COLO668 (cell line): ENCODE measurements at regions not wholly inside any gene's neighbourhood (a gene's known extent, or its start where the extent isn't known, plus 50 kb on each side); places are given as distances from the start of the nearest gene placed in this dataset.
"Not testable (repeated sequence)": the region's sequence is repeated elsewhere in the genome, so short reads cannot be mapped to it uniquely, and the experiment has no call there.

ENCODE experiments used
- DNase-seq: peaks from one replicate; lab custom pipeline; 2025; ENCODE audit not compliant: unreplicated experiment; lab: John Stamatoyannopoulos, UW

GRCh38 chr2:21331625-21332370 lies 208.0 kb downstream of the TDRD15 start:
- DNase-seq = no peak

- no peak for DNase-seq
Measured at GRCh38 chr2:21332993-21333625, 209.3 kb downstream of the TDRD15 start.

GRCh38 chr2:21333684-21334083 lies 209.9 kb downstream of the TDRD15 start:
- DNase-seq = peak; percentile 11

GRCh38 chr2:21346984-21347383 lies 223.2 kb downstream of the TDRD15 start:
- DNase-seq = no peak

- DNase-seq = no peak
Measured at GRCh38 chr2:21353879-21354679, 230.3 kb downstream of the TDRD15 start.

- no peak for DNase-seq
Measured at GRCh38 chr2:21356086-21356856, 232.5 kb downstream of the TDRD15 start.

DNA sequence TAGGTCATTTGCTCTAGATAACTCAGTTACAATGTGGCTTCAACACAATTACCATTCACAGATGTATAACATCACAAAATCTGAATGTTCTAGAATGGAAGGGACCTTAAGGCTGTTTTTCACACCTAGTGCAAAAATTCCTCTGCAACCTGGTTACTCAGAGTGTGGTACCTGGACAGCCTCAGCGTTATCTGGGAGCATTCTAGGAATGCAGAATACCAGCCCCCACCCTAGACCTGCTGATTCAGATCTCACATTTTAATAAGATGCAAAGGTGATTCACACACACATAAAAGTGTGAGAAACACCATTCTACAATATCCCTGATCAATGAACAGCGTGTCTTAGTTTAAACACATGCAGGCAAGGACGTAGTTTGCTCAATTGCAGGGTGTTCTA lies 233.1 kb downstream of the TDRD15 start:
- DNase-seq = no peak

DNA sequence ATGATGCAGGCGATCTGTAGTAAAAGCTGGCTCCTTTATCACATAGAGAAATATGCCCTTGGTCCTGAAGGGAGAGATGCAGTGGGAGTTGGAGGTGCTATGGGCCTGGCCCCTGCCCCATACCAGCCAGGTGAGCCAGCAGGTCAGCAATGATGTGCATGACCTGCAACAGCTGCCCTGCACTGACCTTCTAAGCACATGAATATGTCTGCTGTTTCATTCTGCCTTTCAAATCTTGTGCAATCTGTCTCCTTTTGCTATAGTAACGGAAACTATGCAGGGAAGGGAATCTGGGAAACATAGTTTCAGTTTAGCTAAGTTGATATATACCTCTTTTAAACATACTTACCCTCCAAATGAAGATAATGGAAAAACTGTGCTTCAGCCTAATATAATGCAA lies 235.2 kb downstream of the TDRD15 start:
- DNase-seq = no peak

DNA sequence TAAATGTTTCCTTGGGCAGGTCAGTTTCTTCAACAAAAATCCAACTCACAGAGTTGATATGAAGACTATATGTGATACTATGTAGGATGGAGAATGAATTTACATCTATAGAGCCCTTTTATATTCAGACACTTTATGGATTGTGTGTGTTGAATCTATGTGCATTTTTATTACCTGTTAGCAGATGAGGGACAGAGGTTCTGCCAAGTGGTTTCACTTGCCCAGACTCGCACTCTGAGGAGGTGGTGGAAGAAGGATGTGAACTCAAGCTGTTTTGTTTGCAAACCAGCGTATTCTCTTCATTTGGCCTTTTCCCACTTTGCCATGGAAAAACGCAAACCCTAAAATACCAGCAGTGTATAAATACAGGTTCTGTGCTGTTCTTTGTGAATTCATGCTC lies 237.6 kb downstream of the TDRD15 start:
- DNase-seq = no peak

DNA sequence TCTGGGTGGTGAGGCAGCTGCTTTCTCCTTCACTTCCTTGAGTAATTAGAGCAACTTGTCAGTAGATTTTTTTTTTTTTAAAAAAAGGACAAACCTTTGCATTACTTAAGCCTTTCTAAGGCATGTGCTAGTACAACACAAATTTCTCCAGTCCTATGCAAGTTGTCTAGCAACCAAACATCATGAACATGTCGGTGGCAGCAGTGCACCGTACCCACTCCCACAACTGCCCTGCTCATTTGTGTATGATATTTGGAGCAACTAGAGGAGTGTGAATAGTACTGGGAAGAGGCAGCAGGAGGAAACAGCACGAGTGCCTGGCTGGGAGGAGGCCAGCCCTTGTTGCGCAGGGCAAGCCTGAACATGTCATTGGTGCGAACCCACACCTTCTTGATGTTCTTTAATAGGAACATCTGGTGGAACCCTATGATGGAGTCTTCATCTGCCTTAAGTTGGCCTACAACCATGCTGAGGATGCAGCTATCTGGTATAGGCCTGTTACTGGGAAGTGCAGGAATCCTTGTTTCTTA lies 238.3 kb downstream of the TDRD15 start:
- no peak for DNase-seq

- no peak for DNase-seq
Measured at GRCh38 chr2:21363364-21363763, 239.6 kb downstream of the TDRD15 start.

GRCh38 chr2:21367421-21367820 lies 243.7 kb downstream of the TDRD15 start:
- no peak for DNase-seq

- DNase-seq = no peak
Measured at GRCh38 chr2:21369787-21370186, 246.0 kb downstream of the TDRD15 start.

DNA sequence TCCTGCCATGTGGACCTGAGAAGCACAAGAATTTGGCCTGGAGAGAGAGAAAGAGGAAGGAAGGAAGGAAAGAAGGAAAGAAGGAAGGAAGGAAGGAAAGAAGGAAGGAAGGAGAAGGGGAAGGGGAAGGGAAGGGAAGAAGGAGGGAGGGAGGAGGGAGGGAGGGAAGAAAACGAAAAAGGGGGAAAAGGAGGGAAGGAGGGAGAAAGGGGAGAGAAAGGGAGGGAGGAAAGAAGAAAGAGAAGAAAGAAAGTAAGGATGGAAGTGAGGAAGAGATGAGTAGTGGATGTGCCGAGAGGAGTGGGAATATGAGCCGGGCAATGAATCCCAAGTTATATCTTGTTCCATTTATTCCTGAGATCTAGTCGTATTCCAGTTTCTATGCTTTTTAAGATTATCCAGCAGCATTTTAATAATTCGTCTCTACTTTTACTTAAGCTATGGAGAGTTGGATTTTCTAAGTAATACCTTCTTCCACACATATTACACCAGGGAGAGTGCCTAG lies 247.8 kb downstream of the TDRD15 start:
- DNase-seq = no peak

DNA sequence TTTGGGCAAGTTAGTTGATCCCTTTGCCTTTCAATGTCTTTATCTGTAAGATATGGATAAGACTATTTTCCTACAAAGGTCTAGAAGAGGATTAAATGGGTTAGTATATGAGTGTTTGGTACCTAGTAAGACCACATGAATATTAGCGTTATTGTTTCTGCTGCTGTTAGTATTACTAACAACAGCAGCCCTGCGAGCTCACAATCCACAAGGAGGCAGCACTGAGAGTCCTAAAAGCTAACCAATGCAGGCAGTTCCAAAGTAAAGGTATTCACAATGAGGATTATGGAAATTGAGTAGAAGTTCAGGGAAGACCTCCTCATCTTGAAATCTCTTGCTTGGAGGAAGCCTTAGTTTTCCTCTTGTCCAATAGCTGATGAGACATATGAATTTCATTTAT lies 248.9 kb downstream of the TDRD15 start:
- peak; percentile 12 for DNase-seq

GRCh38 chr2:21376864-21377263 lies 253.1 kb downstream of the TDRD15 start:
- no peak for DNase-seq

DNA sequence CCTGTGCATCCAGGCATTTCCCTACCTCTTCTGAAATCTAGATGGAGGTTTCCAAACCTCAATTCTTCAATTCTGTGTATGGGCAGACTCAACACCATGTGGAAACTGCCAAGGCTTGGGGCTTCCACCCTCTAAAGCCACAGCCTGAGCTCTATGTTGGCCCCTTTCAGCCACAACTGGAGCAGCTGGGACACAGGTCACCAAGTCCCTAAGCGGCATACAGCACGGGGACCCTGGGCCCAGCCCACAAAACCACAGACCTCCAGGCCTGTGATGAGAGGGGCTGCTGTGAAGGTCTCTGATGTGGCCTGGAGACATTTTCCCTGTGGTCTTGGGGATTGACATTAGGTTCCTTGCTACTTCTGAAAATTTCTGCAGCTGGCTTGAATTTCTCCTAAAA lies 255.4 kb downstream of the TDRD15 start:
- no peak for DNase-seq

DNA sequence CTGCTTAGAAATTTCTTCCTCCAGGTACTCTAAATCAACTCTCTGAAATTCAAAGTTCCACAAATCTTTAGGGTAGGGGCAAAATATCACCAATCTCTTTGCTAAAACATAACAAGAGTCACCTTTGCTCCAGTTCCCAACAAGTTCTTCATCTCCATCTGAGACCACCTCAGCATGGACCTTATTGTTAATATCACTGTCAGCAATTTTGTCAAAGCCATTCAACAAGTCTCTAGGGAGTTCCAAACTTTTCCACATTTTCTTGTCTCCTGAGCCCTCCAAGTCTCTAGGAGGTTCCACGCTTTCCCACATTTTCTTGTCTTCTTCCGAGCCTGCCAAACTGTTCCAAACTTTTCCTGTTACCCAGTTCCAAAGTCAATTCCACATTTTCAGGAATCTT lies 255.9 kb downstream of the TDRD15 start:
- DNase-seq = not testable (repeated sequence)

- no peak for DNase-seq
Measured at GRCh38 chr2:21381421-21381820, 257.7 kb downstream of the TDRD15 start.

DNA sequence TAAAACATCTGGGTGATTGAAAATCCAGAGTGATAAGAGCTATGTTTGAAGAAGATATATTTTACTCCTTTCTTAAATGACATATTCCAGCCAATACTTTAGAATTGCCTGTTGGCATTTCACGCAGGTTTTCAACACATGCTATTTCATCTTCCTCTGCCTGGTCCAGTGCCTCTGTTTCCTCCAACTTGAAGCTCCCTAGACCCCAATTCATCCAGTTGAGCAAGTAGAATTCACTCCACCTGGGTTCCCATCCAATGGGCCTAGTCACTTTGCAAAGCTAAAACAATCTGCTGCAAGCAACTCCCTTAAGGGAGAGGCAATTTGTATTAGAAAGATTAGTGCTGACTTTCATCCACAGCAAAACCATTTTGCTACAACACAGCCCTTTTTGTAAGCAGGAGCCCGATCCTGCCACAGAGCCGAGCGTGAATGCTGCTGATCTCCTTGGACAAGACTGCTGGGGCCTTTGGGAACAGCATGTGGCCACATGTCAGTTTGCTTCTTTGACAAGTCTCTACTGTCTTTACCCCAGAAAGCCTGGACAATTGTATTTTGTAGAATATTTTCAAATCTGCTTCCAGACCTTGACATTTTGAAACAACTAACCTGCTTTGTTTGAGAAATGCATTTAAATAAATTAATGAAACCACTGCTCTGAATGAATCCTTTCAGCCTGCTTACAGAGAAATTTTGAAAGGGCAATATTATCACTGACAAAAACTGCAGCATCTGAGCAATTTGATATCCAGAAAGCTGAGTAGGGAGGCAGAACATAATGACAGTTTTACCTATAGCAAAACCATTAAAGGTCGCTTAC lies 259.1 kb downstream of the TDRD15 start:
- no peak for DNase-seq
